Right lobe of liver (tissue), 6 donors: ENCODE measurements at regions not wholly inside any gene's neighbourhood (a gene's known extent, or its start where the extent isn't known, plus 50 kb on each side); places are given as distances from the start of the nearest gene placed in this dataset.
A peak's percentile ranks its signal among the peaks of the same experiment; 100 is the strongest.

Experiments
- ATAC-seq, 4 donors: fragments of 200-7000 bp; cut with Tn5 transposase; one replicate each; pipeline ENCODE4 v1.9.1; 2020; ENCODE audit warnings: mild to moderate bottlenecking in 4 of 4, moderate library complexity in 4 of 4
- DNase-seq, 3 donors: peaks; one replicate each; pipeline ENCODE4 v3.0.0-alpha.2; 2020
- H3K27ac ChIP-seq, 3 donors: fragments of 200-600 bp; one replicate each; pipeline ENCODE4 v1.8.0; 2022
- H3K27me3 ChIP-seq, 2 donors: fragments of 200-600 bp; one replicate each; pipeline ENCODE4 v1.8.0; 2022
- H3K36me3 ChIP-seq, 4 donors: fragments of 200-600 bp; sonication (generic) in 1 of 4; one replicate each; pipeline versions ENCODE4 v1.5.1 to v1.8.0; 2017 to 2022; ENCODE audit warnings: control low read depth in 1 of 4
- H3K4me1 ChIP-seq, 4 donors: fragments of 200-600 bp; sonication (generic) in 1 of 4; one replicate each; pipeline versions ENCODE4 v1.5.1 to v1.8.0; 2017 to 2022; ENCODE audit warnings: control low read depth in 1 of 4
- H3K4me3 ChIP-seq, 3 donors: fragments of 200-600 bp; one replicate each; pipeline ENCODE4 v1.8.0; 2022
- H3K9me3 ChIP-seq, 4 donors: fragments of 200-600 bp; sonication (generic) in 1 of 4; one replicate each; pipeline versions ENCODE4 v1.5.1 to v1.8.0; 2017 to 2022; ENCODE audit warnings: control low read depth in 1 of 4
- POLR2A ChIP-seq: fragments of 450-650 bp; IDR thresholded peaks from one replicate; pipeline ENCODE4 v1.6.1; 2017; ENCODE audit warnings: antibody characterized with exemption, mild to moderate bottlenecking
- WGBS: methylation state at CpG from one replicate; pipeline ENCODE4 v1.1.6; 2018; ENCODE audit warnings: low coverage, low lambda C conversion rate; ENCODE audit not compliant: insufficient coverage; ENCODE audit errors: missing lambda C conversion rate; 5-methylcytosine and 5-hydroxymethylcytosine counted together
- intact Hi-C, 2 donors: fragments of 100-400 bp; cut with DNase I; formaldehyde crosslinking; loops; one replicate each; pipeline versions ENCODE4 v1.11.2 to v1.14.1; 2022
- TF ChIP-seq, protein P1 (sequence below), 4 donors: fragments of 200-600 bp in 3 of 4; fragments of 450-650 bp in 1 of 4; IDR thresholded peaks; one replicate each; pipeline versions ENCODE4 v1.5.1 to v1.8.0; 2016 to 2022; ENCODE audit warnings: antibody characterized with exemption in 4 of 4, mild to moderate bottlenecking in 2 of 4
- donor health status: DM: no; HTN: yes; CAD: no.
- donor health status: DM: no; HTN: no; CAD: no.
- donor health status: DM: no; HTN: no; CAD: no.
- donor health status: DM: no; HTN: yes; CAD: no.
- donor health status: DM: no; HTN: yes; CAD: no.

DNA sequence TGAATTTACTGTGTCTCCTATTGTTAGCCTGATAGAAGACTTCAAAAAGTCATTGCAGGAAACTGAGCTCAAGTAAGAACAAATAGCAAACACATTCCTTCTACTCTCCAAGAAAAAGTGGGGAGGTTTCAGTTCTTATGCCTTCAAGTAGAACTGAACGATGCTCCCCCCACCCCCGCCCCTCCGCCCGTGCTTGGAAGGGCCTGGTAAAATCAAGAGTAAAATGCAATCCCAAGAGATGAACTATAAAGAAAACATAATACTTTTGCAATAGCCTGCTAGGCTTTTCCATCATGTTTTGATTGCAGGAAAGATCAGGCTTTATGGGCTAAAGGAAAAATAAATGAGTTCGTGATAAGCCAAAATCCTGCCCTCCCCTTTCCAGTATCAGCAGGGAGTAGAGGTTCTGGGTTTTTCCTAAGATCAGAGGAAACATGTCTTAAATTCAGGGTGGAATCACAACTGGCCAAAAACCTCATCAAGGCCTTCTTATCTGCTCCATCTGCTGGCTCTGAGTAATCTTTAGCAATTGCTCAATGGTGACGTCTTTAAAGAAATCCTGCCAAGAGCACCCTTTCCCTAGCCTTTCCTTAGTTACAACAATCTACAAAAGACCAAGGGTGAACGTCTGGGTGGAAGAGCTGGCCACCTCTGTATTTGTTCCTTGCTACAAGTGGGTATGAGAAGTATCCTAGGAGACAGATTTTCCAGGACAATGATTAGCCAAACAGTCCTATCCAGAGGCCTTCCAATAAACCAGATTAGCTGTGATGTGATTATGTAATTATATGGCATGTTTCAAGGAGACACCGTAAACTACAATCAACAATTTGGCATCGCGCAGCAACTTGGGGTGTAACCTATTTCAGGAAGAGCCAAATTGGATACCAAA lies 66.3 kb upstream of the FAM9C start:
- 50% methylated on average over 10 of the region's 10 CpGs for WGBS
- Histone ChIP-seq H3K36me3 (no peaks in the 10 kb centered on the region), H3K27ac (peak overlapping the region in 2 of 3 donors; percentile 54 to 65), H3K4me3 (no peak overlapping the region), H3K27me3 (no peaks in the 10 kb centered on the region), H3K9me3 (no peaks in the 10 kb centered on the region), H3K4me1 (peaks cover 0 to 17% (median 2%) of the 10 kb centered on the region in 4 donors)
- no peak for DNase-seq
- peak; percentile 73 to 94 (median 86) for ATAC-seq
- TF ChIP-seq POLR2A, result no peak
- TF ChIP-seq, protein P1, sequence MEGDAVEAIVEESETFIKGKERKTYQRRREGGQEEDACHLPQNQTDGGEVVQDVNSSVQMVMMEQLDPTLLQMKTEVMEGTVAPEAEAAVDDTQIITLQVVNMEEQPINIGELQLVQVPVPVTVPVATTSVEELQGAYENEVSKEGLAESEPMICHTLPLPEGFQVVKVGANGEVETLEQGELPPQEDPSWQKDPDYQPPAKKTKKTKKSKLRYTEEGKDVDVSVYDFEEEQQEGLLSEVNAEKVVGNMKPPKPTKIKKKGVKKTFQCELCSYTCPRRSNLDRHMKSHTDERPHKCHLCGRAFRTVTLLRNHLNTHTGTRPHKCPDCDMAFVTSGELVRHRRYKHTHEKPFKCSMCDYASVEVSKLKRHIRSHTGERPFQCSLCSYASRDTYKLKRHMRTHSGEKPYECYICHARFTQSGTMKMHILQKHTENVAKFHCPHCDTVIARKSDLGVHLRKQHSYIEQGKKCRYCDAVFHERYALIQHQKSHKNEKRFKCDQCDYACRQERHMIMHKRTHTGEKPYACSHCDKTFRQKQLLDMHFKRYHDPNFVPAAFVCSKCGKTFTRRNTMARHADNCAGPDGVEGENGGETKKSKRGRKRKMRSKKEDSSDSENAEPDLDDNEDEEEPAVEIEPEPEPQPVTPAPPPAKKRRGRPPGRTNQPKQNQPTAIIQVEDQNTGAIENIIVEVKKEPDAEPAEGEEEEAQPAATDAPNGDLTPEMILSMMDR (IDR thresholded peaks at IDR 0.05), result no peak
- intact Hi-C loops, result no loop called here

DNA sequence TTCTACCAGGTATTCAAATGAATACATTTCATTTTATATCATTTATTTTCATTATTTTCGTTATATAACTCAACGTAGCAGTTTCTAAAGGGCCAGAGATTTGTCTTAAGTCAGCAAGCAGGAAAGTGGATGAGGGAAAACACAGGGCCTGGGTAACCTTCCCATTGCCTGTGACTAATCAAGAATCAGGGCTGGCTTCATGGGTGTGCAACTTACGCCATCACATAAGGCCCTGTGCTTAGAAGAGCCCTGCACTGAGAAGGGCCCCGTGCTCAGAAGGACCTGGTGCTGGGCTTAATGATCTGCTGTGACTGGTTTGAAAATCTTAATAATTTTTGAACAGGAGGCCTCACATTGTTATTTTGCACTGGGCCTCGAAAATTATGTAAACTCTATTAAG lies 65.4 kb upstream of the FAM9C start:
- H3K36me3 ChIP-seq, result no peaks in the 10 kb centered on the region
- DNase-seq (no peak), ATAC-seq (peak; percentile 21 to 48 (median 24))
- H3K4me3 ChIP-seq, result no peak overlapping the region
- H3K9me3 ChIP-seq, result no peaks in the 10 kb centered on the region
- TF ChIP-seq, protein P1 (IDR thresholded peaks at IDR 0.05), result no peak
- peaks cover 0 to 17% (median 2%) of the 10 kb centered on the region in 4 donors for H3K4me1 ChIP-seq
- H3K27ac ChIP-seq, result peak overlapping the region in 2 of 3 donors; percentile 54 to 65
- WGBS, result 67% methylated on average over 3 of the region's 5 CpGs
- no peaks in the 10 kb centered on the region for H3K27me3 ChIP-seq
- intact Hi-C loops, result no loop called here

DNA sequence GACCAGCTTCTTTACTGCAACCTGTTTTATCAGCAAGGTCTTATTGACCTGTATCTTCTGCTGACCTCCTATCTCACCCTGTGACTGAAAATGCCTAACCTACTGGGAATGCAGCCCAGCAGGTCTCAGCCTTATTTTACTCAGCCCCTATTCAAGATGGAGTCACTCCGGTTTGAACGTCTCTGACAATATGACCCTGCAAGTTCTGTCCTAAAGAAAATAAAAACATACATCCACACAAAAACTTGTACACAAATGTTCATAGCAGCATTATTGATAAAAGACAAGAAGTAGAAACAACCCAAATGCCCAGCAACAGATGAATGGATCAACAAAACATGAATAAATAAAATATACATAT lies 59.5 kb upstream of the FAM9C start:
- Histone ChIP-seq H3K4me1 (peaks cover 0 to 26% (median 0%) of the 10 kb centered on the region in 4 donors), H3K4me3 (no peak overlapping the region), H3K9me3 (no peaks in the 10 kb centered on the region), H3K27me3 (no peaks in the 10 kb centered on the region), H3K27ac (no peak overlapping the region), H3K36me3 (no peaks in the 10 kb centered on the region)
- intact Hi-C loops, result no loop called here
- DNase-seq (no peak), ATAC-seq (no peak)
- no peak for TF ChIP-seq POLR2A
- TF ChIP-seq, protein P1 (IDR thresholded peaks at IDR 0.05), result no peak
- 83% methylated on average over 2 of the region's 2 CpGs for WGBS

DNA sequence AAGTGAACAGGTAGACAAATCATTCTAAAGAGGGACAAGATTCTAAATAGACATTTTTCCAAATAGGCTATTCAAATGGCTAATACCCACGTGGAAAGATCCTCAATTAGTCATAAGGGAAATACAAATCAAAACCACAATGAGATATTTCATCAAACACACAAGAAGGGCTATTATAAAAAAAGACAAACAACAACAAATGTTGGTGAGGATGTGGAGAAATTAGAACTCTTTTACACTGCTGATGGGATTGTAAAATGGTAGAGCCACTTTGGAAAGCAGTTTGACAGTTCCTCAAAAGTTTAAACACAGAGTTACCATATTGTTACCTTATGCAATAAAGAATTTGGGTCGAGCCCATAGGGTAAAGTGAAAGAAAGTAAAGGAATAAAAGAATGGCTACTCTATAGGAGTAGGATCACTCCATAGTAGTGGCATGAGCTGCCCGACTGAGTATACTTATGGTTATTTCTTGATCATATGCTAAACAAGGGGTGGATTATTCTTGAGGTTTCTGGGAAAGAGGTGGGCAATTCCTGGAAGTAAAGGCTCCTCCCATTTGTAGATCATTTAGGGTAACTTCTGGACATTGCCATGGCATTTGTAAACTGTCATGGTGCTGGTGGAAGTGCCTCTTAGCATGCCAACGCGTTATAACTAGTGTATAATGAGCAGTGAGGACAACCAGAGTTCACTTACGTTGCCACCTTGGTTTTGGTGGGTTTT lies 58.9 kb upstream of the FAM9C start:
- 61% methylated on average over 4 of the region's 6 CpGs for WGBS
- Histone ChIP-seq H3K9me3 (no peaks in the 10 kb centered on the region), H3K4me3 (no peak overlapping the region), H3K27me3 (no peaks in the 10 kb centered on the region), H3K36me3 (no peaks in the 10 kb centered on the region), H3K27ac (no peak overlapping the region), H3K4me1 (peaks cover 0 to 26% (median 0%) of the 10 kb centered on the region in 4 donors)
- DNase-seq, result no peak
- ATAC-seq, result no peak
- TF ChIP-seq, protein P1 (IDR thresholded peaks at IDR 0.05), result no peak
- no peak for TF ChIP-seq POLR2A
- intact Hi-C loops, result no loop called here
